ENCODE measurements at regions not wholly inside any gene's neighbourhood (a gene's known extent, or its start where the extent isn't known, plus 50 kb on each side); places are given as distances from the start of the nearest gene placed in this dataset.

DNA sequence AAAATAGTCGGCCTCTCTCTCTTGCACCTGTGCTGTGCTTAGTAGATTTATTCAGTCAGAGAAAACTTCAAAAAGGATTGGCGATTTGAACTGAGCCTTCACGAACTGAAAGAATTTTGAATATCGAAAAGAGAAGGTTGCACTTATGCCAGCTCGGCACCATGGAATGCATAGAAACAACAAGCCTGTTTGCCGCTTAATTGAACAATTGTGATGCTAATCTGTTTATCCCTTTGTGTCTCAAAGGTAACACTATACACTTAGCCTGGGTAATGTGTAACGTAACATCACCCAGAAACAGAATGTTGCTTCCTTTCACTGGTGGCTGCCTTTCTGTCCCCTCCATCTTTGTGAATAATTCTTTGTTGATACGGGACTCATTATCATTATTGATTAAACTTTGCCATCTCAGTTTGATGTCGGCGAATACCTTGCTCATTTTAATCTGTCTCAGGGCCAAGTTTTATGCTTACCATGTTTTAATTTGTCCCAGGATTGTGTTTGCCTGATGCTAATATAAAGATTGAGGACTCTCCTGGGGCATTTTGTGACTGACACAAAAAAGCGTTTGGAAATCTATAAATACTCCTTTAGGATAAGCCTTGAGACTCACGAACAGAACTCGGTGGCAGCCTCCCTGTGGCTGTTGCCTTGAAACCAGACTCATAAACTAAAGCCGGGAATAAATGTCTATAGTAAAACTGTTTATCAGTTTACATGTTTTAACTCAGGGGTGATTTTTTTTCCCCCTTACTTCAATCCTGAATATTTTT lies 400.5 kb downstream of the RAPGEF2 start:
- DNase-seq, result no peak

DNA sequence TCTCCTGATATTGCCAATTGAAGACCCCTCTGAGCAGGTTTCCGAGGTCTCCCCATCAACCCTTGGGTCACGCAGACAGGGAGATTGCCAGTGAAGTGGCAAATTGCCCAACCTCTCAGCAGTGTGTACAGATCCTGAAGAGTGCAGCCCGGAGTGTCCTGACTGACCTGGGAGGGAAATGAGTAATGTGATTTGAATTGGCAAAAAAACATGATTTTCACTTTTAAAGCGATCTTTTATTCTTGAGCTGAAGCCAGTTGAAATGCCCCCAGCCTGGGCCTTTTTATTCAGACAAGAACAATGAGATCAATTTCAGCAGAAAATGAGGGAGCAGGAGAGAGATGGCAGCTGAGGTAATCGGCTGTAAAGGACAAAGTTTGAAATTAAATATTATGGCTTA lies 401.8 kb downstream of the RAPGEF2 start:
- DNase-seq, result no peak

DNA sequence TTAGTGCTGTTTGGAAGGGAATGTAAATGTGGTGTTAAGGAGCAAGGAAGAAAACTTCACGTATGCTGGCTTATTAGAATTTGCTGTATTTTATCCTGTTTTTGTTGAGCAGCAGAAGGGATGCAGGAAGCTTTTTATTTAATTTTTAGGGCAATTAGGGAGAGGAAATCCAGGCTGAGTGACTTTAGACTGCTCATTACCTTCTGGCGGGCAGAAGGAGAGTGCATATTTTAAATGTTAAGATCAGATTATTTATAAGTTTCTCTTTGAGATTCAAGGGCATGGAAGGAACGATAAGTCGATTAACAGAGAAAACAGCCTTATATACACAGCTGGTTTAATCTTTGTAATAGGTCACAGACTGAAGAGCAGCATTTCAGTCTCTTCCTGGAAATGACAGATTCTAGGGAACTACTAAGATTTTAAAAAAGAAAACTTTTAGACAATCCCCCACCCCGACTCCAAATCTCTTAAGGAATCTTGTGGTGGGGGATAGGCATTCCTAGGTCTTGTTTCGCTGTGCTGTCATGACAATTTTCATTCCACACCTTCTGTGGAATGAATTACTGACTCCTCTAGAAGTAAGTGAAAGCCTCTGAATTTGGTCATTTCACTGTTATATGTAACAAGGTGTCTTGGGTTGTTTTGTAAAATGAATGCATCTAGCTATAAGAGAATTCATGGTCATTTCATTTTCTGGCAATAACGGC lies 402.5 kb downstream of the RAPGEF2 start:
- no peak for DNase-seq

DNA sequence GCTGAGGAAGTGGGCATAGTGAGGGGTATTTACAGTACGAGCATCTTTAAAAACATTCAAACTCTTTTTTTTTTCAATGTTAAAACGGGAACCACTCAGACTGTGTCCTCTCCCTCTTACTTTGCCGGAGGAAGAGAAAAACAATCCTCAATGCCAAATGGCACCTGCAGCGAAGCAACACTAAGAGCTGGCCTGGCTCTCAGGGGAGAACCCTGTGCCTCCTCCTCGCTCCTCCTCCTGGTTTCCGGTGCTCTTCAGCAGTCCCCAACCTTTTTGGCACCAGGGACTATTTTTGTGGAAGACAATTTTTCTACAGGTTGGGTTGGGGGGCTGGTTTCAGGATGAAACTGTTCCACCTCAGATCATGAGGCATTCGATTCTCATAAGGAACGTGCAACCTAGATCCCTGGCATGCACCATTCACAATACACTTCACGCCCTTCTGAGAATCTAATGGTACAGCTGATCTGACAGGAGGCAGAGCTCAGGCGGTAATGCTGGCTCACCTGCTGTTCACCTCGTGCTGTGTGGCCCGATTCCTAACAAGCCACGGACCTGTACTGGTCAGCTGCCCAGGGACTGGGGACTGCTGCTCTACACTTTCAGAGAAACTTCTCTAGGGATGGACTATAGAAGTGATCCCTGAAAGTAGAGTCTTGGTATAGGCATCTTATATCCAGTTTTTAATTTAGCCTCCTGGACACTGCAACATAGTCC lies 404.1 kb downstream of the RAPGEF2 start:
- no peak for DNase-seq

DNA sequence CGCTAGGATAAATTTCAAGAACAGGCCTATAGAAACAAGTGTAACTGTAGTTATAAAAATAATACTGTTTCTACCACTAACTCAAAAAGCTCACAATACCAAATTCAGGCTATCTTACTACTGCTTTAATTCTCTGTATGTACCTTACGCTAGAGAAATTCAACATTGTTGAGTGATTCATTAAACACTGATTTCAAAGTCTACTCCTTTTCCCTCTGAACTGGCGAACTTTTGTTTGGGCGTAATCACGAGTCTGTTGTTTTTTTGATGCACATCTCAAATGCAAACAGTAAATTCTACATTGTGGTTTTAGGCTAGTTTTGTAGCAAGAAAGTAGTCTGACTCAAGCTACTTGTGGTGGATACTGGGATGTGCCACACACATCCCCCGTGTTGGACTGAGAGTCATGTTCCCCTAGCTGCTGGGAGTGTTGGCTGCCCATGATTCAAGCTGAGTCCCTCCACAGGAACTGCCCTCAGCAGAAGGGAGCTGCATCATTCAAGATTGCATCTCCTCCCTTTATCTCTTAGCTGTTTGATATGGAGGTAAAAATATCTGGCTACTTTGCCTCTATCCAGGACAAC lies 406.1 kb downstream of the RAPGEF2 start:
- DNase-seq, result no peak

DNA sequence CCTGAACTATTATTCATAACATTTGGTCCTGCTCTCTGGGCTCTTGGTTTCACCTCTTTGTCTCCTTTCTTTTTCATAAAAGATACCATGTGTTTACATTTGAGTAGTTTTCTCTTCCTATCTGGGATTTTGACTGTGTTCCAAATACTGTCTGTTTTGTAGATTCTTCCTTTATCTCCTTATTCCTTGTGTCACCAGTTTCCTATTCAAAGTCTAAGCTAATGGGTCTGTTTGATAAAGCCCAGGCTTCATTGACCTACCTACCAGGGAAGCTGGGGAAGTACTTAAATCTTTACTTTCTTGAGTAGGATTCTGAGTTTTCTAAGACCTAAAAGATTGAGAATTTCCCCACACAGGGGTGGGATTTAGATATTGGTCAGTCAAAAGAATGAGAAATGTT lies 409.5 kb downstream of the RAPGEF2 start:
- no peak for DNase-seq

DNA sequence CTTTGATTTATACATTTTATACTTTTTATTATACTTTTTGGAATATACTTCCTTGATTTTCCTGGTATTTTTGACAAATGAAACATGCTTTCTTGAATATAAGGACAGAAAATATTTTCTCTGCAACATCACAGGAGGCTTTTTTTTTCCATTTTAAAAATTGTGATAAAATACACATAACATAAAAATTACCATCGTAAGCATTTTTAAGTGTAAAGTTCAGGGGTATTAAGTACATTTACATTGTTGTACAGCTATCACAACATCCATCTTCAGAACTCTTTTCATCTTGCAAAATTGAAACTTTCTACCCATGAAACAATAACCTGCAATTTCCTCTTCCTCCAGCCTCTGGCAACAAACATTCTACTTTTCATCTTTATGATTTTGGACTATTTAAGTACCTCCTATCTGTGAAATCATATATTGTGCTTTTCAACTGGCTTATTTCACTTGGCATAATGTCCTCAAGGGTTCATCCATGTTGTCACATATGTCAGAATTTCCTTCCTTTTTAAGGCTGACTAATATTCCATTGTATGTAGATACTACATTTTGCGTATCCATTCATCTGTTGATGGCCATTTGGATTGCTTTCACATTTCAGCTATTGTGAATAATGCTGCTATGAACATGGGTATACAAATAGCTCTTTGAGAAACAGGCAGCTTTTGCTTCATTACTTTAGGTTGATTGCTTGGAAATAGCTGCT lies 412.6 kb downstream of the RAPGEF2 start:
- no peak for DNase-seq

DNA sequence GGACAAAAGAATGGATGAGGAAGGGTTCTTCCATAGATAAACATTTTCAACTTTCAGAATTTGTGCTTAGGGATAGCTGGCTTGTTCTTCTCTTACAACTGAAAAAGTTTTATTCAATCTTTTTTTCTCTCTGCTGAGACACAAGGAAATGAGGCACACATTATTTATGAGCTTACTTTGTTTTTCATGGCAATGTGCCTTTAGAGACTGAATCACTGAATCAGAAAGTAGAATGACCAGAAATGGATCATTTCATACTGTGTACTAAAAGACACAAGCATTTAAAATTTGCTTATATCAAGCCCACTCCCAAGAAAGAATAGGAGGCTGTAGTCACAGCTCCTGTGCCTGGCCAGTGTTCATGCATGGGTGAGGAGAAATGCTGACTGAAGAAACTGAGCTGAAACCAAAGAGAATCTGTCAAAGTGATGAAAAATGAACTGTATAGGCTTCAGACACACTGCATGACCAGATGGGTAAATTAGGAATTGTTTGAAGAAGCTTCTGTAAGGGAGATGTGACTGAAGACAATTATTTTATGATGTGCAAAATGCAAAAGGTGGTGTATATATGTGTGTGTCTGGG lies 413.8 kb downstream of the RAPGEF2 start:
- no peak for DNase-seq

DNA sequence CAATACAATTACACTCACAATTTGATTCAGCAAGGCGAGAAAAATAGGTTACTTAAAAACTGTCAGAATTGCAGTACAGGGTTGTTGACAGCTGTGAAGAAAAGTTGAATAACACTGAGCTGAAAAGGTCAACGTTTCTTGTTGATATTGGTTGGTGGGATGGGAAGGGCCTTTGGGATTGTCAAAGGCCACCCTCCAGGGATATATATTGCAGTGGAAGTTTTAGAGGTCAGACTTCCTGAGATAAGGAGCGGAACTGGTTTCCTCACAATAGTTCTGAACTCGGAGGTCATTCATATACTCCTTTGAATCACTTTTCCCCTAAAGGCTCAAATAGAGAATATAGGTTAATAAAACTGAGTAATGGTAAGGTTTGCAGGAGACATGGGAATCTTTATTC lies 417.2 kb downstream of the RAPGEF2 start:
- no peak for DNase-seq

DNA sequence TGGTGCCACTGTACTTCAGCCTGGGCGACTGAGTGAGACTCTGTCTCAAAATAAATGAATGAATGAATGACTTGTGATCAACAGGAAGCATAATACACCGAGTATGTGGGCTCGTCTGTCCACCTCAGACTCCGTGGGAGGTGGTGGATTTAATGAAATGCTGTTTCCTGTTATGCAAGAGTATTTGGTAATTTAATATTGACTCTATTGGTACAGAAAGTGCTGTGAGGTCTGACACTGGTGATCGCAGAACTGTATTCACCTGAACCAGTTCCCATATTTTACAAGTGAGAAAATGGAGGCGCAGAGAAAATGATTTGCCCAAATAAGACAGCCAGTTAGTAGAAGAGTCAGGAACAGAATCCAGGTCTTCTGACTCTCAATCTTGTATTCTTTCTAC lies 423.3 kb downstream of the RAPGEF2 start:
- no peak for DNase-seq

DNA sequence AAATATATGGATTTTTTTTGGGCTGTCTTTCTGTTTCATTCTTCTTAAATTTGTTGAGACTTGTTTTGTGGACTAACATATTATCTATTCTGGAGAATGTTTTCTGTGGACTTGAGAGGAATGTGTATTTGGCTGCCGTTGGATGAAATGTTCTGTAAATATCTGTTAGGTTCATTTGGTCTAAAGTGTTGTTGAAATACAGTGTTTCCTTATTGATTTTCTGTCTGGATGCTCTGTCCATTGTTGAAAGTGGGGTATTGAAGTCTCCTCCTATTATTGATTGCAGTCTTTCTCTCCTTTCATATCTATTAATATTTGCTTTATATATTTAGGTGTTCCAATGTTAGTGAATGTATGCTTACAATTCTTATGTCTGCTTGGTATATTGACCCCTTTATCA lies 431.8 kb downstream of the RAPGEF2 start:
- no peak for DNase-seq

DNA sequence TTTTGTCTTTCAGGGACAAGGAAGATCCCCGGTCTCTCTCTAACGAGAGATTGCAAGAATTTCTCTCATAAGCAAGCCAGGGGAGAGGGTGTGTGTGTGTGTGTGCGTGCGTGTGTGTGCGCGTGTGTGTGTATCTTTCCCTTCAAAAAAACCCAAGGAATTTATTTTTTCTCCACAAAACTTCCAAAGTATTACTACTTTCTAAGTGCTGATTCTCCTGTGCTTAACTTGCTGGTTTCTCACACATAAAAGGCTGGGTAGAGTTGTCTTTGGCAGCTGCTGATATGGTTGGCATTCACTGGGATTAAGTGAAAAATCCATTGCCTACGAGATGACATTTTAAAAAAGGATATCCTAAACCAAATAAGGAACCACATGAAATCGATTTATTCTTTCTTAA lies 435.7 kb downstream of the RAPGEF2 start:
- no peak for DNase-seq

DNA sequence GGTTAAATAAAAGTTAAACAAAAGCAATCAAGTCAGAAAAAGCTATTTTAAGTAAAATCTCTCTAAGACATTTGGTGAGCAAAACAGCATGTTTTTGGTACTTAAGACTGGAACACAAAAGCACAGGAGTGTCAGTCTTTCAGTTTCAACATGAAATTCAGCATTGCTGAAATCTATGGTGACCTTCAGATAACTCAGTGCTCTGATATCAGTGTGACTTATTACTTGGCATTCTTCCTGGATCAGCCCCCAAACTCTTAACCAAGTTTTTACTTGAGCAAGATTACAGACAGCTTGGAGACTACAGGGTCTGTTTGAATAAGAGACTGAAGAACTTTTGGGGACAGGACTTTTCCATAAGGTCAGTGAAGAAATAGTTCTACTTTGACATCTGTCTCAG lies 437.2 kb downstream of the RAPGEF2 start:
- DNase-seq, result no peak

DNA sequence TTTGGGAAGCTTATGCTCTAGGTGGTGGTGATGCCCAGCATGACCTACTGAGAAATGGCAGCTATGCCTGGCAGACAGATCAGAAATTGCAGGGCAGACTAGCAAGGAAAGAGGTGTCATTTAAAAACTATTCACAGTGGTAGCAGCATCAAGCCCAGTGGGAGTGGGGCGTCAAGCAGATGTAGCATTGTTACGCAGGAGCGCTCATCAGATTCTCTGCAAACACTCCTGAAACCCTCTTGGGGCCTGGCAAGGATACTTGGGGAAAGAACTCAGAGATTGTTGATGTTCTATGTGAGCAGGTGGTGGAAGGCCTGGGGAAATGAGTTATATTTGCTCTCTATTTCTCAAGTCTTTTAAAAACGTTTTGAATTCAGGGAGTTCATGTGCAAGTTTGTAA lies 437.6 kb downstream of the RAPGEF2 start:
- no peak for DNase-seq

DNA sequence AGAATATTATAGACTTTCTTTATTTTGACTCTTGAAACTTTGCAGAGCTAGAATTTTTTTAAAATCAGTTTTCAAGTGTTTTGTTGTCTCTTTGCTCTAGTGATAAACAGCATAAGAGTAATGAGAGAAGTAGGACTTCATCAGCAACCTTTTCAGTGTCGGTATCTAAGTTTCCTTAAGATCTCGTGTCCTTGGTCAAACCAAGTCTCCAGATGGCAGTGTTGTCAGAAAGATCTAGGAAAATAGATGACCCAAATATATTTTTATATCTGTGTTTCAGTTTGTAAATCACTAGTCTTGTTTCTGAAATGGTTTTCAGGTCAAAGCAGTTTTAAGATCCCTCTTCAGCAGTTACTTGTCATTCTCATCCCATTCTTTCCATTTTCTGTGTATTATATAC lies 438.3 kb downstream of the RAPGEF2 start:
- no peak for DNase-seq

DNA sequence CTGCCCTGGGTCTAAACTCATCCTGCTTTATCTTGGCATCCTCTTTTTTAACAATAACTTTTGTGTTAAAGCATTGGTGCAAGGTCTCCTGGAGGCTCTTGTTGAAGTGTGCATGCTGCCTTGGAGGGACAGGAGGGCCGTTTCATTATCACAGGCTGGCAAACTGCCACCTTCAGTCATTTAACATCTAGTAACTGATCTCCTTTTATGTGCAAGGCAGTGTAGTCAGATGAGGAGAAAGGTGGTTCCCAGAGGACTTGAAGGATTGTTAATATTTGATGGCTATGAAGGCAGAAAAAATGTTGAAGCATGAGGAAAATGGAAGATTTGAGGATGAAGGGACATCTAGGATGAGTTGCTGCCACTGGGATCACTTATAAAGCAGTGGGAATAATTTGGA lies 439.4 kb downstream of the RAPGEF2 start:
- no peak for DNase-seq

DNA sequence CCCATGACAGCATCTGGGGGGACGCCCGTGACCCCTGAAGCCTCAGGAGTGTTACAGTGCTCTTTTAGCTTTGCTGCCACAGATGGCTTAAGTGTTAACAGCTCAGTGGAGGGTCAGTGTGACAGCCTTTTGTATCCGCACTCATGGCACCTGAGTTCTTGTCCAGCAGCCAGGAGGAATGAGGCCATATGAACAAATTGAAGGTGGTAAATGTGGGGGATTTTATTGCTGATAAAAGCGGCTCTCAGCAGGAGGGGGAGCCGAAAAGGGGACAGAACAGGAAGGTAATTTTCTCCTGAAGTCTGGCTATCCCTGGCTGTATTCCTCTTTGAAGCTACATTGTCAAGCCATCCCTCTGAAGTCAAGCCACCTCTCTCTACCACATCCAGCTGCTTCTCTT lies 441.0 kb downstream of the RAPGEF2 start:
- no peak for DNase-seq

DNA sequence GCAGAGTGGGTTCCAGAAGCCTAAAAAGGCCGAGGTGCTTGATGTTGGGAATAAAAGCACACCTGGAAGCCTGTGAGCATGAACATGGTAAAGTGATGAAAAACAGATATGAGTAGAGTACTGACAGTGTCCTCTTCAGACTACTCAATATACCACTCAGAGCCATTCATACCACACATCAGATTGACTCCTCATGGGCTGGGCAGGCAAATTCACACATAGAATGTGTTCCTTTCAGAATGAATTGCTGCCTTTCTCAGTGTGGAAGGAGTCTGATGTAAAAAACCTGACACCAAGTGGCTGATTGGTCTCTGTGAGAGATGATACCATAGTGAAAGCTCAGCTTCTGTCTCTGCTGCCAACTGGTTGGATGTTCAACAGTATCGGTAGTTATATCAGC lies 442.7 kb downstream of the RAPGEF2 start:
- DNase-seq, result no peak

DNA sequence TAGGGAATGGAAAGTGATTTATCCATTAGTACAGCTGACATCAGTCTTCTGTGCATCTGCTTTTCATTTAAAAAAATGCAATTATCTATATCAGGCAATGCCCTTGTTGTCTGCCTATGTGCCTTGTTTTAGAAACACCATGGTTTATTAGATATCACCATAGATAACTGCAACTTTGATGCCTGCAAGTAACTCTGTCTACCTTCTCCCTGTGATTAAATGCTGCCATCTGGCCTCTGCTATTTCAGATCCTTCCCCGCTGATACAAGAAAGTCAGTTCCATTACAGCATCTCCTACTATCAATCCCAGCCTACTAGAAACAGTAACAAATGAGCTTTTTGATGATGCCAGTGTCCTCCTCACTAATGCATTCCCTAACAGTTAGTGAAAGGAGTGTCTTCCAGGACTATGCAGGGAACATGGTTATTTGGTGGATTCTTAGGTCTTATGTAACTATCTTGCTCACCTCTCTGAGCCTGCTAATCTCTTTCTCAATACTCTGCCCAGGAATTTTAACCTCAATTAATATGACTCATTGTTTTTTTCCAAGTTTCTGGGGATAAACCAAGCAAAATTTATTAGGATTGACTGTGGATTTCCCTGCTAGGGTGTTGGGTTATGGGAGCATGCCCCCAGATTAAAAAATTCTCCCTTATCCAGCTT lies 444.9 kb downstream of the RAPGEF2 start:
- DNase-seq, result no peak

DNA sequence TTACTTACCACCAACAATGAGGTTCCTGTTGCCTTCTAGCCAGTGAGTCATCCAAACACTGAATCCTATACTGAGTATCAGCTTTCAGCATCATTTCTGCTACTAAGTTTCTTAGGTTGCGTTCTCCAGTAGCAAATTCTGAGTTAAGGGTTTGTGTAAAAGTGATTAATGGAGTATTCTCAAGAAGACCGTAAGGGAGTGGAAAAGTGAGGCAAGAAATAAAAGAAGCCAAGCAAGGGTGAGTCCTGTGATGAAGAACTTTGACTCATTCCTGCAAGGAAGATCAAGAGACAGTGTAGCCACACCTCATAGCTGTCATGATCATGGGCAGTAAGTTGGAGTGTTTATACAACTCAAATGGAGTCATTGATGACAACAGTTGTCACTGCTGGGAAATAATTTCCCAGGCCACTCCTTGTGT lies 446.2 kb downstream of the RAPGEF2 start:
- no peak for DNase-seq

DNA sequence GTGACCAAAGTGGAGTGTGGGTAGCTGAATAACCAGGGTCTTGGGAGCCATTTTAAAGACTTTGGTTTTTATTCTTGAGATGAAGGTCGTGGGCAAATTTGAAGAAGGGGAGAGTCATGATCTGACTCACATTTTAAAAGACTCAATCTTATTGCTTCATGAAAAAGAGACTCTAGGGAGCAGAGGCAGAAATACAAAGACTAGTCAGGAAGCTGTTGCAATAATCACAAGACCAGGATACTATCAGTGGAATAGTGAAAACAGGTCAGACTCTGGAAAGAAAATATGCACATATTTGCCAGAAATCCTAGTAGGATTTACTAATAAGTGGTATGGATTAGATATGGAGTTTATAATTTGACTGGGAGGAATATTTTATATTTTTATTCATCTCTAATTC lies 448.4 kb downstream of the RAPGEF2 start:
- no peak for DNase-seq
